ENCODE measurements at regions not wholly inside any gene's neighbourhood (a gene's known extent, or its start where the extent isn't known, plus 50 kb on each side); places are given as distances from the start of the nearest gene placed in this dataset.

GRCh38 chr21:36584980-36585940 is 105.3 kb upstream of the CLDN14 start:
- no peak for DNase-seq (ENCODE audit: missing footprints)
- no peak for ATAC-seq
- intact Hi-C loops (cut with DNase I) = no loop called here

- no peak for DNase-seq (ENCODE audit: missing footprints)
- intact Hi-C loops (cut with DNase I) = no loop called here
- ATAC-seq = no peak
Observed at GRCh38 chr21:36587388-36587787, 107.5 kb upstream of the CLDN14 start.

GRCh38 chr21:36589352-36589971 is 109.5 kb upstream of the SIM2 start:
- DNase-seq (ENCODE audit: missing footprints) = peak; percentile 76
- peak; percentile 23 for ATAC-seq
- intact Hi-C loops (cut with DNase I) = no loop called here

- no peak for ATAC-seq
- DNase-seq (ENCODE audit: missing footprints) = no peak
- intact Hi-C loops (cut with DNase I) = no loop called here
Observed at GRCh38 chr21:36591326-36591970, 107.5 kb upstream of the SIM2 start.

- intact Hi-C loops (cut with DNase I) = no loop called here
- ATAC-seq = no peak
- DNase-seq (ENCODE audit: missing footprints) = no peak
Observed at GRCh38 chr21:36596174-36596573, 102.7 kb upstream of the SIM2 start.

- ATAC-seq = no peak
- intact Hi-C loops (cut with DNase I) = no loop called here
Observed at GRCh38 chr21:36601362-36601761, 97.6 kb upstream of the SIM2 start.

GRCh38 chr21:36602735-36603134 is 96.2 kb upstream of the SIM2 start:
- ATAC-seq = no peak
- intact Hi-C loops (cut with DNase I) = no loop called here

More at GRCh38 chr21:36601362-36601761, 97.6 kb upstream of the SIM2 start:
- DNase-seq (ENCODE audit: missing footprints) = no peak

GRCh38 chr21:36603221-36603620 is 95.7 kb upstream of the SIM2 start:
- ATAC-seq = no peak
- DNase-seq (ENCODE audit: missing footprints) = no peak
- intact Hi-C loops (cut with DNase I) = no loop called here

More at GRCh38 chr21:36602735-36603134, 96.2 kb upstream of the SIM2 start:
- DNase-seq (ENCODE audit: missing footprints) = no peak

GRCh38 chr21:36605426-36605825 is 93.5 kb upstream of the SIM2 start:
- intact Hi-C loops (cut with DNase I) = no loop called here
- no peak for DNase-seq (ENCODE audit: missing footprints)
- ATAC-seq = no peak

GRCh38 chr21:36606287-36606982 is 92.5 kb upstream of the SIM2 start:
- DNase-seq (ENCODE audit: missing footprints) = no peak
- intact Hi-C loops (cut with DNase I) = no loop called here
- no peak for ATAC-seq

- DNase-seq (ENCODE audit: missing footprints) (no peak), ATAC-seq (no peak)
- intact Hi-C loops (cut with DNase I) = no loop called here
Observed at GRCh38 chr21:36606983-36607325, 92.0 kb upstream of the SIM2 start.

GRCh38 chr21:36608041-36608896 is 90.6 kb upstream of the SIM2 start:
- DNase-seq (ENCODE audit: missing footprints) (no peak), ATAC-seq (no peak)
- intact Hi-C loops (cut with DNase I) = no loop called here

GRCh38 chr21:36608897-36609225 is 90.1 kb upstream of the SIM2 start:
- intact Hi-C loops (cut with DNase I) = no loop called here
- DNase-seq (ENCODE audit: missing footprints) (no peak), ATAC-seq (no peak)

GRCh38 chr21:36609654-36610053 is 89.3 kb upstream of the SIM2 start:
- ATAC-seq = no peak
- intact Hi-C loops (cut with DNase I) = no loop called here

GRCh38 chr21:36610201-36610600 is 88.7 kb upstream of the SIM2 start:
- ATAC-seq (no peak), DNase-seq (ENCODE audit: missing footprints) (no peak)
- intact Hi-C loops (cut with DNase I) = no loop called here

More at GRCh38 chr21:36609654-36610053, 89.3 kb upstream of the SIM2 start:
- no peak for DNase-seq (ENCODE audit: missing footprints)

- DNase-seq (ENCODE audit: missing footprints) (no peak), ATAC-seq (no peak)
- intact Hi-C loops (cut with DNase I) = no loop called here
Observed at GRCh38 chr21:36610935-36611334, 88.0 kb upstream of the SIM2 start.

- intact Hi-C loops (cut with DNase I) = no loop called here
- DNase-seq (ENCODE audit: missing footprints) (no peak), ATAC-seq (no peak)
Observed at GRCh38 chr21:36611379-36611778, 87.5 kb upstream of the SIM2 start.

GRCh38 chr21:36613059-36613458 is 85.9 kb upstream of the SIM2 start:
- intact Hi-C loops (cut with DNase I) = no loop called here
- no peak for ATAC-seq

More at GRCh38 chr21:36613059-36613458, 85.9 kb upstream of the SIM2 start:
- no peak for DNase-seq (ENCODE audit: missing footprints)
